ENCODE measurements at regions not wholly inside any gene's neighbourhood (a gene's known extent, or its start where the extent isn't known, plus 50 kb on each side); places are given as distances from the start of the nearest gene placed in this dataset.

- no peak for DNase-seq (ENCODE audit: low read depth)
Measured at GRCh38 chr10:58451193-58451889, 61.3 kb upstream of the BICC1 start.

DNA sequence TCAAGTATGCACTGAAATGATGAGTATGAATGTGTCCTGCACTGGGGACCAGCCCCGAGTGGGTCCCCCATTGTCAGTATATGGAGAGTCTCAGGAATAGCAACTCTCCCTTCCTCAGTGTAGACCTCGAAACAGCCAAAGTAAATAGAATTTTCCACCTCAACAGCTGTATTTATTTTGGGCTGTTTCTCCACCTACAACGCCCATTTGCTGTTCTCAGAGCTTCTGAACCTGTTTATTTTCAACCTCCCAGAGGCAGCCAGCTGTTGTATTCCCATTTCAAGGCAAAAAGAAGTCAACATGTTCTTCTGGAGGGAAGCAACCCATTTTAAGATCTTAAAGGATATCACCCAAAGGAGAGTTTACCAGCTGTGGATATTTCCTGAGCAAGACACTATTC is 59.6 kb upstream of the BICC1 start:
- no peak for DNase-seq (ENCODE audit: low read depth)

- no peak for DNase-seq (ENCODE audit: low read depth)
Measured at GRCh38 chr10:58456179-58456578, 56.5 kb upstream of the BICC1 start.

DNA sequence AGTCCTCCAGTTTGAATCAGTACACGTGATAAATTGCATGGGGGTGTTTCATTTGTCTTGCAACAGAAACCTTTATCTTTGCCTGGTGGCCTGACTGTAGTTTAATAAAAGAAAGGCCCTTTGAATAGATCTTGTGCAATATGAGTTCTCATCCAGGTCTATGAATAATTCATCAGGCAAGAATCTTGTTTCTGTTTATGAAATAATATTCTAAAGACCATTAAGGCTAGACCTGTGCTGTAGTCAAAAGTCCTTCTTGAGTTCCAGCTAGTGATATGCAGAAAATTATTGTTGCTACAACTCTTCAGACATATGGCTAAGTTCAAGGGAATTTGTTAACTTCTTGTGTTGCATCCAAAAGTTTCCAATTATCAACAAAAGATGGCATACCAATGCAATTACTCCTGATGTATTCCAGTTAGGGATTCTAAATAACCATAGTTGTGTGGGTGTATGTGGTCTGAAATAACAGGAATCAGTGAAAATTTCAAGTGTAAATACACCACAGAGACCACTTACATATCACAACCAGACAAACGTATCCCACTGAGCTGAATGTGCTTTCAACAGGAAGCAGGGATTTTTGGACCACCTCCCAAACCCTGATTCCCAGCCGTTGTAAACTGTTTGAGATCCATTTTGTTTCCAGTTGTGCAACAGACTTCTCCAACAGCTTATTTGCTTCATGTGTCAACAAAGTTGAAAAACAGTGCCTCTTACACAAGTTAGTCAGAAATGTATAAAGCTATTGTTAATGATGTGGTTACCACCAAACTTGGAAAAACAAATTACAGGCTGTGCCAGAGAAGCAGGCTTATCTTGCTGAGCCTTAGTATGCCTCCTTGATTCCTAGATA is 54.7 kb upstream of the BICC1 start:
- DNase-seq (ENCODE audit: low read depth) = peak; percentile 43

- DNase-seq (ENCODE audit: low read depth) = no peak
Measured at GRCh38 chr10:58459069-58459468, 53.6 kb upstream of the BICC1 start.

GRCh38 chr10:58460157-58460556 is 52.5 kb upstream of the BICC1 start:
- no peak for DNase-seq (ENCODE audit: low read depth)

GRCh38 chr10:58462863-58463507 is 49.7 kb upstream of the BICC1 start:
- no peak for DNase-seq (ENCODE audit: low read depth)

All from myocyte (in vitro differentiated cells).